Stimulated activated CD4-positive, alpha-beta T cell treated with anti-CD3 and anti-CD28 coated beads, Interleukin-4, amount 100 ng/mL, for 24 hours (primary cell): ENCODE measurements at regions not wholly inside any gene's neighbourhood (a gene's known extent, or its start where the extent isn't known, plus 50 kb on each side); places are given as distances from the start of the nearest gene placed in this dataset.

Experiments
- DNase-seq: peaks from one replicate; pipeline ENCODE4 v3.0.0-alpha.2; 2020

DNA sequence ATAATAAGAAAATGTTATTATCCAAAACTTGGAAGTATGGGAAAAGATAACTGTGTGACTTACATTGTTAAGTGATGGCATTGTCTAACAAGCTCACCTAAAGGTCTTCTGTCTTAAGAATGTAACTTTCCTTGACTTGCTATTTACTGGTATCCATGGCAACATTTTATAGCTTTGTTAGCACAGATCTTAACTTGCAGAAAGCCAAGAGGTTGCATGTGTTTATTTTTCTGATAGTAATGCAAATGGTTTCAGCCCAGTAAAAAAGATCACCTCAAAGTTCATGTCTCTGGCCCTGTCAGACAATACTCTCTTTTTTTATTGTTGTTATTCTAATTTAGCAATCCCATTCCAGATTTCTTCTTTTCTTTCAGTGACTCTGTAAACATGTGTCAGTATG lies 425.3 kb downstream of the SPRY1 start:
- DNase-seq = no peak

DNA sequence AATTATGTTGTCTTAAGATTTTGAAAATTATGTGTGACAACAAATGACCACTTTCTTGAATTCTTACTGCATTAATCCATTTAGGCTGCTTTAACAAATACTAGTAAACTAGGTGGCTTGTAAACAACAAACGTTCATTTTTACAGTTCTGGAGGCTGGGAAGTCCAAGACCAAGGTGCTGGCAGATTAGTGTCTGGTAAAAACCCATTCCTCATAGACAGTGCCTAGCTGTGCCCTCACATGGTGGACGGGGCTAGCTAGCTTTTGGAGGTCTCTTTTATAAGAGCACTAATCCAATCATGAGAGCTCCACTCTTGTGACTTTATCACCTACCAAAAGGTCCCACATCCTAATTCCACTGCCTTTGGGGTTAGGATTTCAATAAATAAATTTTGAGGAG lies 425.8 kb downstream of the SPRY1 start:
- DNase-seq = no peak

DNA sequence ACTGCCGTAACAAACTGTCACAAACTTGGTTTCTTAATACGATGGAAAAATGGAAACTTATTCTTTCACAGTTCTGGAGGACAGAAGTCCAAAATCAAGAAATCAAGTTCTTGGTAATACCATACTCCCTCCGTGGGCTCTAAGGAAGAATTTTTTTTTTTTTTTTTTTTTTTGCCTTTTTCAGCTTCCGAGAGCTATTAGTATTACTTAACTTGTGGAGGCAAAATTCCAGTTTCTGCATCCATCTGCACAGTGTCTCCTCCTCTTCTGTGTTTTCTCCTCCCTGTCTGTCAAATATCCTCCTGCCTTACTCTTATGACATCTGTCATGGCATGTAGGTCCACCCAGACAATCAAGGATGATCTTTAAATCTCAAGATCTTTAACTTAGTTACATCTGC lies 426.6 kb downstream of the SPRY1 start:
- DNase-seq = no peak

DNA sequence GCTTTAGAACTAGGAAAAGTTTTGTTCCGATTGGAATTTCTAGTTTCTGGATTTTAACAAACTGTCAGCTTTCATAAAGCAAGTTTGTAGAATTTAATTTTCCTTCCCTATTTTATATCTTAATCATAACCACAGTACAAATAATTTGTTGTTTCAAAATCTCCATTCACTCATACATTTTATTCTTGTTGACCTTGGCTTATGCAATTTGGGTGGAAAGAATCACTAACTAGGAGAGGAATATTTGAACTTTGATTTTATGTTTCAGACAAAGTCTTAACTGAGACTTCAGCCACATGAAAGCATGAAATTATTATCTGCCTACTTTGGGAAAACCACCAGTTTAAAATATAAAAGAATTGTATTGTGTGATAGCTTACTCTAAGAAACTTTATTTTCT lies 427.9 kb downstream of the SPRY1 start:
- DNase-seq = no peak

DNA sequence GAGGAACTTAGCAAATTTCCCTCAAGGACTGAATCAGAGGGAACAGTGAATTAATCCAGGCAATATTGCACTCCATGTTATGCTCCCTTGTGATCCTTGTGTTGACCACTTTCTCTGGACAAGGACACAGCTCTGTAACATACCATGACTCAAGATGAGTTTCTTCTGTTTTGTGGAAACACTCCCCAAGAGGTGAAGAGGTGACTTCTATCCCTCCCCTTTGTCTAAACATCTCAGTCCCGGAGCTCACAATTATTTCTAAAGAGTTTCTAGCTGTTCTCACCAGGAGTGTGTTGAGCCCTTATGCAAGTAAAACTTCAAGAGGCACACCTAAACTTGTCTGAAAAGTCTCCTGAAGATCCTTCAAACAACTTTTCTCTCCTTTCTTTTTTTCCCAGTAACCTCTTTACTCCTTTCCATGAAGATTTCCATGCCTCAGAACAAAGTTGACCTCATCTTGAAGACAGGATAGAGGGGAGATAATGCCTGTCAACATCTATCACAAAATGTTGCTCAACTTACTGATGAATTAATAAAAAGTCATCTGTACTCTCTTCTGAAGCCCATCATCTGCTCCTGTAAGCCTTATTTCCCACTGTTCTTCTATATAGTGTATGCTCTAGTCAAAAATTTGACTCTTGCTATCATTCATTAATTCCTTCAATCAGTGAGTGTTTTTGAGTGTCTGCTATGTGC lies 429.1 kb downstream of the SPRY1 start:
- DNase-seq = no peak

DNA sequence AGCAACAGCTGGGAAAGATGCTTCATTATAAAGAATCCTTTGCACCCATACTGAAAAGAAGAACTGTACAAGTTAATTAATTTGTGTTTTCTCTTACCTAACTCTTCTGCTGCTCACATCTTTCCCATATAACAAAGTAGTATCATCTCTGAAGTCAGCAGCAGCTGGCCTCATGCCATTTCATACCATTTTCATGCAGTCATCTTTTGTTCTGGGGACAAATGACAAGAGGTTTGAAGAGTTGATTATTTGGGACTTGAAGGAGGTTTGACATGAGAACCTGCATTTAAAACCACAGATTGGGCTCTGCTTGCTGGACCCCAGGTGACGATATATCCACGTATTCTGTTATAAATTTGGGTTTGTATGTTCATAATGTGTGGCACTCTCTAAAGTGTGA lies 430.3 kb downstream of the SPRY1 start:
- no peak for DNase-seq

DNA sequence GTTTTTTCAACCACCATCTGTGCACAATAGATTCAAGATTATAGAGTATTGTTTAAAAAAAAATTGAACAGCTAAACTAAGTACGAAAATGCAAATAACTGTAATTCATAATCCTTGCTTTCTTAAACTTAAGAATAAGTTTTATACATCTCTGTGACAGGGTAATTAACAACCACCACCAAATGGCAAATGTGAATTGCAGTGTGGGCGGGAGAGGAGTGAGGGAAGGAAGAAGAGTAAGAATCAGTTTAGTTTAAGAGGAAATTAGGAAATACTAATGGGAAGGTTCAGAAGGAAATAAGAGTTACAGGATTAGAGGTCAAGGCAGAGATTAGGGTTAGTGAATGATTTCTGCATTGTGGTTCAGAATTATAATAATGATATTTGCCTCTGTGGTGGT lies 430.9 kb downstream of the SPRY1 start:
- no peak for DNase-seq

DNA sequence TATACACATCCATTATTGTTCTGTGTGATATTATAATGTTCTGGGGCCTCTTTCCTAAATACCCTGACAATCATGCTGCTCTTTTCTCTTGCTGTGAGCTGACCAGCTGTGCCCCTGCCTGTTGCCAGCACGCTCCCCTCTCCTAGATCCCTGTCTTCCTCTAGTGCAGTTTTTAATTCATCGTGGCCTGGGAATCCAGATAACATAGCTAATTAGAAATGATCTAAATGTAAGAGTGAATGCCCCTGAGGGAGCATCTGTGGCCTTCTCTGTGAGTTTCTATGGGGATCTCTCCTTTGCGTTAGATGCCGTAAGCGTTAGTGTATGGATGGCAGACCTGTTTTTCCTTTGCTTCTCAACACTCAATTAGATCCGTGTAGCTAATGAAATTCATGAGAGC lies 434.3 kb downstream of the SPRY1 start:
- DNase-seq = no peak

DNA sequence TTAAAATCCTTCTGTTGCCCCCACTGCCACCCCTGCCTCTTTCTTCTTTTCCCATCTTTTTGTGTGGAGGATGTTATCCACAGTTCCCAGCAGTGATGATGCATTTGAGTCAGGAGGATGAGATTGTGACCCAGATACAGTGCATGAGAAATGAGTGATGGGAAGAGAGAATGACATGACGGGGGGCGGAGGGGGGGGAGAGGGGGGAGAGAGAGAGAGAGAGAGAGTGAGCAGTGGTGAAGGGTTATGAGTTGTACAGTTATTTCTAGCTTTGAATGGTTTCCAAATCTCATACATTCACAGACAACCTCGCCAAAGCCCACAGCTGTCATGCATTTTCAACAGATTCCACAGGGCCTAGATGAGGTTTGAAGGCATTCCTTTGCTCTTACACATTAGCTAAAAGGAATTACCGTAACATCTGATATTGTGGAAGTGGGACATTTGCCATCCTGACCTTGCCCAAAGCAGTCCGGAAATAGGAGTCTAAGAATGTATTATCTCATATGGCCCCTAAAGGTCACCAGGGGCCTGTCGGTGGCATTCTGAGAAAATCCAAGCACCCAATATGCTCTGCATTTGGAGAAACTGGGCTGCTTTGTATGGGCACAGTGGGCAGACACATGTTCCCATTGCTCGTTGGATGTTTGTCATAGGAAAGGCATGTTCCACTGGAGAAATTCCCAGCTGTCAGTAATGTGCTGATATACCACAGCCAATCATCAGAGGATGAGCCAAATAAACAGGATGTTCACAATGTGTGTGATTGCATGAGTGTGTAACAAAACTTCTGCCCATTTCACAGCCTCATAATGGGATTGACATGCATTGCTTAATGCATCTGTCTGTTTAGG lies 435.8 kb downstream of the SPRY1 start:
- DNase-seq = no peak

DNA sequence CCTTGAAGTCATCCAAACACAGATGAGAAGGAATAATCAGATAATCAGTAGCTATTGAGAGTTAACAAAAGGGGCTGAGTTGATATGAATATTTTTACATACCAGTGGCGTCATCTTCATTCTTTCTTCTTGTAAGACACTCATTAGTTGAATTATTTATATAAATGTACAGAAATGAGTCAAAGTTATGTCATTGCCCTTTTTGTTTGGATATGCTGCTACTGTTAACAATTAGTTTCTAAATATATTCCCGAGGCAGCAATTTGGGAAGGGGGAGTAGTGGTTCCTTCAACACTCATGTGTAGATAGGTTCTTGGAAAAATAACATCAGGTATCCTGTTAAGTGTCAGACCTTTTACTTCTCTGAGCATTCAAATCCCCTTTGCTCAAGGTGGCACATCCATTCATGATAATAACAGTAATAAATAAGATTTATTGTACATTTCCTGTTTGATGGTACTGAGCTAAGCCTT lies 436.6 kb downstream of the SPRY1 start:
- no peak for DNase-seq

DNA sequence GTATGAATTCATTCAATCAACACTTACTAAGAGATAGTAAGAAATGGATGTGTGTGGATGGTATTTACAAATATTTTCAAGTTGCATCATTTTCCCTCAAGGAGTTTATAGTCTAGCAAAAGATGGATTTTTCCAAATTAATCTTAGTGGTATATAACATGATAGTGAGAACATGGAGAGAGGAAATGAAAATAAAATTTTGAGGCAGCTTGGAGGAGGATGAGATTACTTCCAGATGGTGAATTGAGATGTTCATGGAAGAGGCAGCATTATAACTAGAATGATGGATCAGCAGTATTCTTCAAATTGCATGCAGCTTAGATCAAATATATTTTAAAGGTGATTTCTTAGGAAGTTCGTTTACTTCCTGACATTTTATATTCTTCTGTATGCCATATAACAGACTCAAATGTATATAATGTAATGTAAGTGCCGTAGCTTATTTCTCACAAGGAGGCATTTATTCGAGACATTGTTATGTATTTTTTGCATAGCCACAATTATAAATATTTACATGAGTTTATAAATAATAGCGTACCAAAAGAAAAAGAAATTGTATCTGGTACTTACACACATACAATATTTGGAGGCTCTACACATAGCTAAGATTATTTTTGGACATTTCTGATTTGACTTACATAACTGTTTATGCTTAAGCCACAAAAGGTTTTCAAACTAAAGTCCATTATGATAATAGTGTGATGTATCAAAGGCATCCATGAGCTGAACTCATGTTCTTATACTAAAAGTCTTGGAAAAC lies 439.4 kb downstream of the SPRY1 start:
- no peak for DNase-seq

DNA sequence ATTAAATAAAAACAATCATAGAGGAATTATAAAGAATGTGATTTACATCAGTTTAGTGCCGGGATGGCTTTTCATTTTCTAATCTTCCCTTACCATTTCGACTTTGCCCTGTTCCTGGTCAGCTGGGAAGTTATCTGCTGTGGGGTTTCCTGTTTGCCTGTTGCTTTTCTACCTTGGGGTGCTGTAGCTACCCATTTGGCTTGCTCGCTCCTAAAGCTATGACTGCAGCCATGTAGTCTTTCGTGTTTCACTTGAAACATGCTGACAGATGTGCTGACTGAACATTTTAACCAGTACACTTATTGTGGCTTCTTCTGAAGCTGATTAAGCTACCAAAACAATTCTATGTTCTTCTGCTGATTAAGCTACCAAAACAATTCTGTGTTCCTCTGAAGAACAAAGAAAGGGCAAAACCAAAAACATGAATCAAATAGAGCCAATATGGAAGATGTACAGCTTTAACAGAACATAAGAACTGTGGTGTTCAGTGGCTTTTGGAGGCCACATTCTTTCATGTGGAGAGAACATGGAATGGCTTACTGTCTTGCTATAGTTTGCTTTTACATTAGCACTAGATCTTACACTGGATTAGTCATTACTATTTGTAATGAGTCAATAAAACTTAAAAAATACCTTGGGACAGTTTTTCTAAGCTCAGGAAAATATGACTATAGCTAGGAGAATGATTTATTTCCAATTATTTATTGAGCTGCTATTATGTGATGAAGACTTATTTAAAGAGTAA lies 440.4 kb downstream of the SPRY1 start:
- DNase-seq = no peak

DNA sequence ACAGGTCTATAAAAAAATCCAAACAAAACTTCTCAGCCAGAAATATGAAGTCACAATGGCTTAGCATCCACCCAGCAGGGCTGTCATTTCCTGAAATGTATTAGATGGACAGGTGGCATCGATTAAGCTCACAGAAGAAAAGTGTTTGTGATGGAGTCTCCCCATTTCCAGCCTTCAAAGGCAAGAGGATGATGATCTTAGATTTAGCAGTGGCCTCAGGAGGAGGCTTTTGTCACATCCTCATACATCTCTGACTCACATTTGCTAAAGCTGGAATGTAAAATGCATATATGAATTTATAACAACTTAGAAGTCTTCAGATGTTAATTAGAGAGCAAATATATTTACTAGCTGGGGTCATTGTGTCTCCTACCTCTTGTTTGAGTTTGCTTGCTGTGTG lies 441.9 kb downstream of the SPRY1 start:
- no peak for DNase-seq

DNA sequence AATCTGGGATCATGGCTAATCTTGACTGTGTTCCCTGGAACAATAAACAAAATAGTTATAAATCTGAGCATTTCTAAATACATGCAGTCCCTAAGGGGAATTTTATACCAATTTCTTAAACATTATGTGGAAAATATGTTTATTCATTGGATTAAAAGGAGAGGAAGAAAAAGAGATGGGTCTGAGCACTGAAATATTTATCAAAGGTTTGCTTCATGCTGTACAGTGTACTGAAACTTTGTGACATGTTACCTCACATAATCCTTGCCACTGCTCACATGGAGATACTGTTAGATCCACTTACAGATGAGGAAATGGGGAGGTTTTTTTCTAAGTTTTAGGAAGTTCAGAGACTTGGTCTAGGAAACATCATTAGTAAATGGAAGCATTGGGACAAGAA lies 443.6 kb downstream of the SPRY1 start:
- DNase-seq = no peak

DNA sequence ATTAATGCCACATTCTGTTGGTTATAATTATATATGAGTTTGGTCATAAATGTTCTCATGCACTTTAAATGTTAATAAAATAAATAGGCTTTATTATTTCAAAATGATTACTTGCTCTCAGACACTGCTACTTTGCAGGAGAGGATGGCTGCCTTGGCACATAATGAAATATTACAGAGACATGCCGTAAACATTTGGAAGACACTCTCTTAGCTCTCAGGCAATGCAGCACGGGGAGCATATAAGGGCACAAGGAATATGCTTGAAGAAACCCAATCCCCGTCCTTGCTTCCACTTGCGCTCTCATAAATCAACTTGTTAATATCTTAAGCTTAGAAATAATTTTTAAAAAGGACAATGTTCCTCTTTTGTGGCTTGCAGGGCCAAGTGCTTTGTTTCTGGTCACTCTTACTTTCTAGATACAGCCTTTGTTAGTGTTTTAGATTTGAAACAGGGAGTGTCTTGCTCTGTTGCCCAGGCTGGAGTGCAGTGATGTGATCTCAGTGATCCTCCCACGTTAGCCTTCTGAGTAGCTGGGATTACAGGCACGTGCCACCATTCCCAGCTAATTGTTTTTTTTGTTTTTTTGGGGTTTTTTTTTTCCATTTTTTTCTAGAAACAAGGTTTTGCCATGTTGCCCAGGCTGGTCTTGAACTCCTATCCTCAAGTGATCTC lies 445.0 kb downstream of the SPRY1 start:
- no peak for DNase-seq

DNA sequence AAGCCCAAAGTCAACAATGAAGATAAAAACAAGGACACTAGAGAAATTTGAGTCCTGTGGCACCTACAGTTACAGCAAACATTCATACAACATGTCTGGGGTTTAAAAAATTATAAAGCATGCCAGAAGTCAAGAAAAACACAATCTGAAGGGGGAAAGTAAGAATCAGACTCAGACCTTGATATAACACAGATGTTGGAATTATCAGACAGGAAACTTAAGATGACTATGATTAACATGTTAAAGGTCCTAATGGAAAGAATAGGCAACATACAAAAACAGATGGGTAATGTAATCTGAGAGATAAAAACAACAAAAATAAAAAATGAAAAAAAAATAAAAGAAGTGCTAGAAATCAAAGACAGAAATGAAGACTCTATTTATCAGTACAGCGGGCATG lies 446.5 kb downstream of the SPRY1 start:
- no peak for DNase-seq

DNA sequence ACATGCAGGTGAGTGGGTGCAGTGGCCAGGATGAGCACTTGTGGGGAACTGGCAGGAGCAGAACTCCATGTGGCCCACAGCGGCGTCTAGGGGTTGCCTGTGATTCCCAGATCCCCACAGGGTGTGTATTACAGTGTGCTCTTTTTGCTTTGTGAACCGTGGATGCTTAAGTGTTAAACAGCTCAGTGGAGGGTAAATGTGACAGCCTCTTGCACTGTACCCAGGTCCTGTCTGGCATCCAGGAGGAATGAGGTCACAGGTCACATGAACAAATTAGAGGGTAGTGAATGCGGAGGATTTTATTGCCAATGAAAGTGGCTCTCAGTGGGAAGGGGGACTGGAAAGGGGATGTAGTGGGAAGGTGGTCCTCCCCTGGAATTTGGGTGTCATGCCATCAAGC lies 447.8 kb downstream of the SPRY1 start:
- DNase-seq = no peak

DNA sequence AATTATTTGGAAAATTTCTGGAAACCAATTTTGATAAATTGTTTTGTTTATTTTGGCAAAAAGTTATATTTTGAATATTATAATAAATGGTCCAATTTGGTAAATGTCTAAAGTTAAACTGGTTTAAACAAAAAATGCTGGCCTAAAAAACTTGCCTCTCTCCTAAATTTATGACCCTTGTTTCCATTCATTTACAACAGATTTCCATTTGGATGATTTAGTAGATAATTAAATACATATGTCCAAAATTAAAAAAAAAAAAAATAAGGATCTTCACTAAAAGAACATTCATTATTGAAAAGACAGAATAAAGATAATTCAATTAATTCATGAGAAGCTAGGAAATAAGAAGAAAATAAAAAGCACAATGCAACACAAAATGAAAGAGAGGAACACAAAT lies 449.5 kb downstream of the SPRY1 start:
- no peak for DNase-seq

DNA sequence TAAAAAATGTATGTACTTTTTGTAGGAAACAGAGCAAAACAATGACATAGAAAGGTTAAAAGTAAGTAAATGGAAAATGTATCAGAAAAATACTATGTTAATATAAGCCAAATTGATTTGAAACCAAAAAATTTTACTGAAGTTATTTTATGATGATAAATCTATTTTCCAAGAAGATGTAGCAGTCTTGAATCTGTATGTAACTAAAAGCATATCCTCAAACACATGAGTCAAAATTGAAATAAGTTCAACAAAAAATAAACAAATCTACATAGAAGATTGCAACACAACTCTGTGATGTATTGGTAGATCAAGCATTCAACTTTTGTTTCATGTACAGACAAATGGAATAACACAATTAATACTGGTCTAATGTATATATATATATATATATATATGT lies 450.0 kb downstream of the SPRY1 start:
- no peak for DNase-seq

DNA sequence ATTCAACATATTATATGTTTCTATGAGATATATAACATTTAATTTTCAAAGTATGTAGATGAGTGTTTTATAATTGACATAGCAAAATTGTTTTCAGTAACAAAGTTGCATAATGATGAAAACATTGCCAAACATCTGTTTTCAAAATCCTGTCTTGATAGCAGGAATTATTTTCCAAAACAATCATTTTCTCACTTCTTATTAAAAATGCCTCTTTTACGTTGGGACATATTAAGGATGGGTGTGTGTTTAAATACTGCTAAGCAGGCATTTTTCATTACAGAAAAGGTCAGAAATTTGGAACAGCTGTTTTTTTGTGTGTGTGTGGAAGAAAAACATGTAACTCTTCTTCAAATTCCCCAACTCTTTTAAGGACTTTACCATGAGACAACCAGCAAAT lies 452.0 kb downstream of the SPRY1 start:
- no peak for DNase-seq

DNA sequence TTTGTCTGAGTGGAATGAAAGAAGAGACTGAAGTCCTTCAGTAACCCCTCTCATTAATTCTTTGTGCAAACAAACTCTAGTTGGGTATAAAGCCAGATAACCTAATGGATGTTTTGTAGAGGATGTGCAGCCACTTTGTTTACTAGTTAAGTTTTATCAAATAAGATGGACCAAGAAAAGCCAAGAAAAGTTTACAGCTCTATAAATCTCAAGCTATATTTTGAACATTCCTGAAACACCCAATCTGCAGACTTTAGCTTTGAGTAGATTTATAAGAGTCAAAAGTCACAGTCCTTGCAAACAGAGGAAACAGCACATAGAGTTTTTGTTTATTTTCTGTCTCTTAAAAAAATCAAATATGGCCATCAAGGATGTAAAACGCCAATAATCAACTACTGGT lies 452.9 kb downstream of the SPRY1 start:
- DNase-seq = no peak

DNA sequence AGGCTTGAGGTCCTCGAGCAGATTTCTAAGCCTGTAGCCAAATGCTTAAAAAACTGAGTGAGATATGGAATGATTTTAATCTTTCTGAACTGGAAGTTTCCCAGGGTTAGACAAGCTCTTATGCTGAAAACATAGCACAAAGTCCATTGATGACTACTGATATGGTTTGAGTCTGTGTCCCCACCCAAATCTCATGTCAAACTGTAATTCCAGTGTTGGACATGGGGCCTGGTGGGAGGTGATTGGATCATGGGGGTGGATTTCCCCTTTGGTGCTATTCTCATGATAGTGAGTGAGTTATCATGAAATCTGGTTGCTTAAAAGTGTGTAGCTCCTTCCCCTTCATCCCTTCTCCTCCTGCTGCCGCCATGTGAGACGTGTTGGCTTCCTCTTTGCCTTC lies 454.9 kb downstream of the SPRY1 start:
- DNase-seq = no peak

DNA sequence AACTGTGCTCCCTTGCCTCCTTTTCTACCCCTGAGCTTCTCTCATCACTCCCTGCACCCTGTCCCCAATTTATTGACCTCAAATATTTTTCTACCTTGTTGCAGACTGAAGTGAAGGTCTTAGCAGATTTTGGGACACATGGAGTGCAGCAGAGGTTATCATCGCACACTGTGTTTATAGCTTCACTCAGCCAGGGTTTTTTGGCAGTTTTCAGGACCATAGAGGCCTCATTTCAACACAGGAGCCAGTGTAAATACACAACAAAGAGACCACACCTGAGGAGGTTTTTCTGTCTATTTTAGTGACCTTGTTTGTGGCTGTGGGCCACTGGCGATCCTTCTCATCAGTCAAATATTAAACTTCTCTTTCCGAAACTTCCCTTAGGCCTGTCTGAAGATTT lies 457.1 kb downstream of the SPRY1 start:
- no peak for DNase-seq
